ENCODE measurements at regions not wholly inside any gene's neighbourhood (a gene's known extent, or its start where the extent isn't known, plus 50 kb on each side); places are given as distances from the start of the nearest gene placed in this dataset.

DNA sequence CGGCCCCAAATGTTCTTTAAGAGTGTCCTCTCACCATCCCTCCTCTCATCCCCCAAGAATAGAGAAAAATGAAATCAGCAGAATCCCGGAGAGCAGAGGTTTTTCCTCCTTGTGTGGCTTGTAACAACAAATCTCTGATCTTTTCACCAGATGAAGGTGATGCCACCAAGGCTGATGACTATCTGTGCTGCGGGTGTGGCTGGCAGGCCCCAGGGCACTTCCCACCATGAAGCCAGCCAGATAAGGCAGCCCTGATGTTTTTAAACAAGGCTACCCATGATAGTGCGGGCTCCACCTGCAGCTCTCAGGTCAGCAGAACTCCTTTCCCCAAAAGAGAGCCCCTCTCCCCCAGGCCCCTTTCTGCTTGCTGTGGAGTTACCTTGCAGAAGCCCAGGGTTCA lies 58.0 kb upstream of the PARP11 start:
- DNase-seq (ENCODE audit: extremely low read depth in 1 of 2, low read depth in 1 of 2): no peak

DNA sequence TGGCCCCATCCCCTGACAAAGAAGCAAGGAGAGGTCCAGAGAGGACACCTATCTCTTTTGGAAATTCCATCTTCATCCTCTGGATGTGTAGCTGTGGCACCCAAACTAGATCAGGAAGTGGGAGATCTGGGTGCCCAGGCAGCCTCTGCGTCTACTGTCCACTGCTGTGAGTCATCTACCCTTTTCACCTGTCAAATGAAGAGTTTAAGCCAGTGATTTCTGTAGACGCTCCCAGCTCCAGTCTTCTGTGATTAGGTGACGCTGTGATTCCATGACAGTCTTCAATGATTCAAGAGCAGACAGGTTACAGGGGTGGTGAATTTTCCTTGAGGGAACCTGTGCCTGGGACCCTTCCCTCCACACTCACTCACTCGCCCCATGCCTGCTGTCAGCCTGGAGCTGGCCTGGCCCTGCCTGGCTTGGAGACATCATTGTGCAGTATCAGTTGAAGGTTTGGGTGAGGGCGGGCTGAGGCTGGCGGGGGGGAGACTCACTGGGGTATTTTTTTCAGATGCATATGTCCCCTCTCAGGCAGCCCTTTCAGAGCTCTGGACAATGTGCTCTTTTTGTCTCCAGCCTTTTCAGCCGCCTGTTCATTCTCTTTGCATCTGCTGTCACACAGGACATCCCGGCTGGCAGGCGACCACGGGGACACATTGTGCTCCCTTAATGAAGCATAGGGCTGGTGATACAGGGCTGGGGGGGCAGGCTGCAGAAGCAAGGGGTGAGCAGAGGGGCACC lies 56.8 kb upstream of the PARP11 start:
- no peak for DNase-seq (ENCODE audit: extremely low read depth in 1 of 2, low read depth in 1 of 2)

DNA sequence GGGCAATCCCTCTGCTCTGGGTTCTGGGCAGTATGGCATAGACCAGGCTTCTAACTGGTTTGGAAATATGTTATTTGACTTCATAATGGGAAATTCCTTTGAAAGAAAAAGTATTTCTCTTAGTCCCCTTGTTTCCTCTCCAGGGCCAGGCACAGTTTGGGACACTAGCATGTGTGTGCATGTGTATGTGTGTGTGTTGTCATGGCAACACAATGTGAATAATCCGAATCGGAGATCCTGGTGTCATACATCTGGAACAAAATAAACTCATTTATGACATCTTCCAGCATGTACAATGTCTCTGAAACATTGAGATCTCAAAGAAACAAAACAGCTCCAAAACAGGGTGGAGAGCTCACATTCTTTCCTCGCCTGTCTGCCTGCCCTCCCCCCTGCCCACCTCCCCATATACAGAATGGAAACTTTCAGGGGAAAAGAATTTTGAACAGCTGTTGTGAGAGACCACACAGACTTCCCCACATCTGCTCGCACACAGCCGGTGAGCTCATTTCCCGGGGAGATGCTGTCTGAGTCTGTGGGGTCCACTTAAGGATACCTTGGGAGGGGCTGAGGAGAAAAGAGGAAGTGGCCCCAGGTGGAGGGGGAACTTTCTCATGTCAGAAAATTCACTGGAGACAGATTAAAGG lies 55.5 kb upstream of the PARP11 start:
- no peak for DNase-seq (ENCODE audit: extremely low read depth in 1 of 2, low read depth in 1 of 2)

DNA sequence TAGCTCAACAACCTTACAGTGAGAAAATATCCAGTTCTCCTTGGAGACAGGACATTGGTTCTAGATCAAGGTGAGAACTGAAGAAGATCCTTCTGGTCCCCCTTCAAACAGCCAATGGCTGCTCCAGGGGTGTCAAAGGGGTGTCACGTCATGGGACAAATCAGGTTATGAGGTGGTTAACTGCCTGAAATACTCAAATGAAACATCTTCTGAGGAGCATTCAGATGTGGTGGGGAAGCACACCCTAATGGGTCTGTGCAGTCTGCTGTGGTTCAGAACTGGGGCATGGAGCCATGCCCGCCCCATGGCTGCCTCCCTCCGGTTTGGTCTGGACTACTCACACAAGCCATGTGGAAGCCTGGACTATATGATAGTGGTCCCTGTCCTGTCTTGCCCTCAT lies 52.4 kb upstream of the PARP11 start:
- no peak for DNase-seq (ENCODE audit: extremely low read depth in 1 of 2, low read depth in 1 of 2)

DNA sequence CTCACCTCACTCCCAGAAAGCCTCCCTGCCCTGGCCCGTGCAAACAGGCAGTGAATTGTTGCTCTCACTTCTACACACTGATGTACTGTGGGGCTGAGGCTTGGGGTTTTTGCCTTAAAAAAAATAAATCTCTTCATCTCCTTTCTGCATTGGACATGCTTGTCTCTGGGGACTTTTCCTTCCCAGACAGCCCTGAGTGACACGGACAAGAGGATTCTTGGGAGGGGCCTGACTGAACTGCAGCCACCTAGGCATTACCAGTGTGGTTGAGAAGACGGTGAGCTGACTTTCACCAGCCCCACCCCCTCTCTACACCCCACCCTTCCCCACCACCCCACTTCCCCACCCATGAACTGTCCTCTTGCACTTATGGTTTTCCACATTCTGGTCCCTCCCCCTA lies 51.6 kb upstream of the PARP11 start:
- no peak for DNase-seq (ENCODE audit: extremely low read depth in 1 of 2, low read depth in 1 of 2)

DNA sequence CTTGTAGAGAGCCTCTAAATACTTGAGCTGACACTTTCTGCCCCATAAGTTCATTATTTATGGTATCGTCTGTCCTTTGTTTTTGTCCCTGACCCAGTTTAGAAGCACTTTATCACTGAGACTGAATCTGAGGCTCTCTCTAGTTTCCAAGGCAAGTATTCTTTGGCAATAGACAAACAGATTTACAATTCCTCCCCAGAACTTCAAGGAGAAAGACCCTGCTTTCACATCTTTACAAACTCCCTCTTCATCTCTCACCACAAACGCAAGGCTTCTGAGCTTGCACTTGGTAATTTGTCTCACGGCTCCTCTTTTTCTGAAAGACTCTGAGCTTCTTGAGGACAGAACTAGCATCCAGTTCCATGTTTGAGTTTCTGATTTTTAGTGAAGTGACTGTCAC lies 49.8 kb upstream of the PARP11 start:
- no peak for DNase-seq (ENCODE audit: extremely low read depth in 1 of 2, low read depth in 1 of 2)

Measured in stimulated activated CD8-positive, alpha-beta memory T cell treated with anti-CD3 and anti-CD28 coated beads, Interleukin-7, amount 100 ng/mL, for 48 hours (primary cell).